ENCODE measurements at regions not wholly inside any gene's neighbourhood (a gene's known extent, or its start where the extent isn't known, plus 50 kb on each side); places are given as distances from the start of the nearest gene placed in this dataset.
"Not testable (repeated sequence)": the region's sequence is repeated elsewhere in the genome, so short reads cannot be mapped to it uniquely, and the experiment has no call there.

DNA sequence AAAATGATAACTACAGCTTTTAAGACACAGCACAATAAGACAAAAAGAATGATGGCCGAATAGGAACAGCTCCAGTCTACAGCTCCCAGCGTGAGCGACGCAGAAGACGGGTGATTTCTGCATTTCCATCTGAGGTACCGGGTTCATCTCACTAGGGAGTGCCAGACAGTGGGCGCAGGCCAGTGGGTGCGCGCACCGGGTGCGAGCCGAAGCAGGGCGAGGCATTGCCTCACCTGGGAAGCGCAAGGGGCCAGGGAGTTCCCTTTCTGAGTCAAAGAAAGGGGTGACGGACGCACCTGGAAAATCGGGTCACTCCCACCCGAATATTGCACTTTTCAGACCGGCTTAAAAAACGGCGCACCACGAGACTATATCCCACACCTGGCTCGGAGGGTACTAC is 188.0 kb downstream of the MYRFL start:
- TF ChIP-seq, protein P1, sequence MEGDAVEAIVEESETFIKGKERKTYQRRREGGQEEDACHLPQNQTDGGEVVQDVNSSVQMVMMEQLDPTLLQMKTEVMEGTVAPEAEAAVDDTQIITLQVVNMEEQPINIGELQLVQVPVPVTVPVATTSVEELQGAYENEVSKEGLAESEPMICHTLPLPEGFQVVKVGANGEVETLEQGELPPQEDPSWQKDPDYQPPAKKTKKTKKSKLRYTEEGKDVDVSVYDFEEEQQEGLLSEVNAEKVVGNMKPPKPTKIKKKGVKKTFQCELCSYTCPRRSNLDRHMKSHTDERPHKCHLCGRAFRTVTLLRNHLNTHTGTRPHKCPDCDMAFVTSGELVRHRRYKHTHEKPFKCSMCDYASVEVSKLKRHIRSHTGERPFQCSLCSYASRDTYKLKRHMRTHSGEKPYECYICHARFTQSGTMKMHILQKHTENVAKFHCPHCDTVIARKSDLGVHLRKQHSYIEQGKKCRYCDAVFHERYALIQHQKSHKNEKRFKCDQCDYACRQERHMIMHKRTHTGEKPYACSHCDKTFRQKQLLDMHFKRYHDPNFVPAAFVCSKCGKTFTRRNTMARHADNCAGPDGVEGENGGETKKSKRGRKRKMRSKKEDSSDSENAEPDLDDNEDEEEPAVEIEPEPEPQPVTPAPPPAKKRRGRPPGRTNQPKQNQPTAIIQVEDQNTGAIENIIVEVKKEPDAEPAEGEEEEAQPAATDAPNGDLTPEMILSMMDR (IDR thresholded peaks at IDR 0.05), result not testable (repeated sequence)
- TF ChIP-seq POLR2A (IDR thresholded peaks at IDR 0.05), result not testable (repeated sequence)

Data from prostate gland (tissue), 2 donors.